ENCODE measurements at regions not wholly inside any gene's neighbourhood (a gene's known extent, or its start where the extent isn't known, plus 50 kb on each side); places are given as distances from the start of the nearest gene placed in this dataset.

DNA sequence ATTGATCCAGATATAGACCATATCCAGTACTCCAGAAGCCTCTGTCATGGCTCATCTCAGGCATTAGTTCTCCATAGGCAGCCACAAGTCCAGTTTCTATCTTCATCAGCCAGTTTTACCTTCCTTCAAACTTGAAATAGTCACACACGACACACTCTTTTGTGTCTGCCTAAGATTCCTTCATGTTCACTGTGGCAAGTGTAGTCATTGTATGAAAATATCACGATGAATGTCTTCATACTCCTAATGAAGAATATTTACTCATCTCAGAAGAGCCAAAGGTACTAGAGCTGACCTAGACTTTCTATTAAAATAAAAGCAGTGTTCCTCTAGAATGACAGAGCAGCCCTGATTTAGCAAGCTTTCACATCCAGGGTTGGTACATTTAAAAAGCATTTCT, 230.7 kb downstream of the SNX13 start:
- Mint-ChIP-seq H3K36me3 (ENCODE audit: low read depth) (no peaks in the 10 kb centered on the region), H3K27me3 (peaks cover 3% of the 10 kb centered on the region), H3K9me3 (ENCODE audit: low read depth) (no peaks in the 10 kb centered on the region), H3K27ac (no peak overlapping the region), H3K4me3 (no peak overlapping the region), H3K4me1 (no peaks in the 10 kb centered on the region)
- CTCF ChIA-PET, result no interaction called here
- DNase-seq (no peak), ATAC-seq (no peak)
- intact Hi-C loops (cut with DNase I, micrococcal nuclease), result loop anchor here in 1 of 2 experiments (5.0 to 10.0 kb wide), 2 partner anchors 285 to 638 kb away; no protein-coding TSS in a partner anchor
- POLR2A ChIA-PET, result no interaction called here

DNA sequence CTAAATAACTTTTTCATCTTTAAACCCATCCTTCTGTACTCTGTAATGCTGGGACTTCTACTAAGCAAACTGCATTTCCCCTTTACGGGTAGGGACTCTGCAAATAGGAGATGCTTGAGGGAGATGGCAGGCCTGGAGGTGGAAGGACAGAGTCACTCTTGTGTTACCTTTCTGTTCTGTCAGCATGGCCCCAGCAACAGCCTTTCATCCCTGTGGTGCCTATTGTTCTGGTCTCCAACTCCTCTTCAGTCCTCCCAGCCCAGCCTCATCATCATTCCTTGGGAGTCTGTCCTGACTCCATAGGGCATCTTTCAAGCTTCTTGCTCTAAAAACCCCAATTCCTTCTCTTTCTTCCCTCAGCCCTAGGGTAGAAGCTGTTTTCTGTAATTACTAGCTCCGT, 230.0 kb downstream of the SNX13 start:
- Mint-ChIP-seq H3K27me3 (peaks cover 3% of the 10 kb centered on the region), H3K9me3 (ENCODE audit: low read depth) (no peaks in the 10 kb centered on the region), H3K4me3 (no peak overlapping the region), H3K36me3 (ENCODE audit: low read depth) (no peaks in the 10 kb centered on the region), H3K4me1 (no peaks in the 10 kb centered on the region), H3K27ac (no peak overlapping the region)
- ATAC-seq, result no peak
- ChIA-PET POLR2A (no interaction called here), CTCF (no interaction called here)
- no peak for DNase-seq
- intact Hi-C loops (cut with DNase I, micrococcal nuclease), result no loop called here

DNA sequence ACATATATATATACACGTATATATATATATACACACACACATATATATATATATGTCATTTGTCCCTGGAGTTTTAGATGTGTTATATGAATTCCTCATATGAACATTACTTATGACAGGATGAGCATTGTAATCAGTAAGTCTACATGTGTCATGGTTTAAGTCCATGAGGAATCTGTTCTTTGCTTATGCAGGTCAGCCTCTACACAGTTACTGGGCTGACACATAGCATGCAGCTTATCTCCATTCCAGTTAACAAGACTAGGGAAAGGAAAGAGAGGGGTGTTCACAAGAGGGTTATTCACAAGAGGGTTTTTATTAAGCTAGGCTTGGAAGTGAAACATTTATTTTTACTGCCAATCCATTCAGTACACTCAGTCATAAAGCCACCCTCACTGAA, 226.7 kb downstream of the SNX13 start:
- Mint-ChIP-seq H3K9me3 (ENCODE audit: low read depth) (no peaks in the 10 kb centered on the region), H3K27ac (no peak overlapping the region), H3K36me3 (ENCODE audit: low read depth) (no peaks in the 10 kb centered on the region), H3K4me3 (no peak overlapping the region), H3K27me3 (peaks cover 3% of the 10 kb centered on the region), H3K4me1 (no peaks in the 10 kb centered on the region)
- intact Hi-C loops (cut with DNase I, micrococcal nuclease), result no loop called here
- ChIA-PET CTCF (no interaction called here), POLR2A (no interaction called here)
- no peak for DNase-seq
- no peak for ATAC-seq

DNA sequence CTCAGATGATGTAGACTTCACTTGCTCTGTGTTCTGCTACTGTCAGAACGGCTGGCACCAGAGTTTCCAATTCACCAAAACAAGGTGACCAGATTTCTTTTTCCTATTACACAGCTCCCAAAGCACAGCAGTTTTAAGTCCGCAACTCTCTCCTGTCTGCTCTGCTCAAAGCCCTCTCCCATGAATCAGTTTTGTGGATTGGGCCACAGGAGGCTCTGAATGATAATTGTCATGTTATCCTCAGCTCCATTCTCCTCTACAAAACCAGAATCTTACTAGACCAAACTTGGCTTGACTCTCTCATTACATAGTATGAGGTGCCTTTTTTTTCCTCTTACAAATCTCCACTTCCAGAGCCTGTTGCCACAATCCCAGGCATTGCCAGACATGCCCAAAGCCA, 223.5 kb downstream of the SNX13 start:
- Mint-ChIP-seq H3K27me3 (peaks cover 3% of the 10 kb centered on the region), H3K9me3 (ENCODE audit: low read depth) (no peaks in the 10 kb centered on the region), H3K27ac (no peak overlapping the region), H3K4me3 (no peak overlapping the region), H3K36me3 (ENCODE audit: low read depth) (no peaks in the 10 kb centered on the region), H3K4me1 (no peaks in the 10 kb centered on the region)
- DNase-seq, result no peak
- no peak for ATAC-seq
- POLR2A ChIA-PET, result no interaction called here
- intact Hi-C loops (cut with DNase I, micrococcal nuclease), result no loop called here
- CTCF ChIA-PET, result no interaction called here

DNA sequence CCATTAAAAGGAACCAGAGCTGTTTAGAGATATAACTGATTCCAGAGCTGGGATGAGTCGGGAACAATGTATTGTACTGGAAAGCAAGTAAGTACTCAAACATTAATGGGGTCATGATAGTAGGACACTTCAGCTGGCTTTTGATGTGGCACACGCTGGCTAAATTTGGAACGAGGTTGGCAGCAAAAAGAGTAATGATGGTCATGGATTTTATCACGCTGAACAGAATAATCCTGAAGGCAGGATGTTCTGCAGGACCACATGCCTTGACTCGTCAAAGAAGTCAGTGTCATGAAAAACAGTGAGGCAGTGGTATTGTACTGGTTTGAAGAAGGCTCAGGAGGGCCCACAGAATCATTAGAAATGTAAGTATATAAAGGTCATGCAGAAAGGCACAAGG, 220.3 kb downstream of the SNX13 start:
- Mint-ChIP-seq H3K4me1 (no peaks in the 10 kb centered on the region), H3K36me3 (ENCODE audit: low read depth) (no peaks in the 10 kb centered on the region), H3K27me3 (peaks cover 2% of the 10 kb centered on the region), H3K4me3 (no peak overlapping the region), H3K27ac (no peak overlapping the region), H3K9me3 (ENCODE audit: low read depth) (no peaks in the 10 kb centered on the region)
- ATAC-seq (no peak), DNase-seq (no peak)
- CTCF ChIA-PET, result interaction anchor here (1.2 kb wide), 1 partner anchor 31 kb away, joined by 3 read pairs; no protein-coding TSS in a partner anchor
- intact Hi-C loops (cut with DNase I, micrococcal nuclease), result no loop called here
- POLR2A ChIA-PET, result interaction anchor here (0.6 kb wide), 1 partner anchor 11 kb away, joined by 6 read pairs; no protein-coding TSS in a partner anchor

DNA sequence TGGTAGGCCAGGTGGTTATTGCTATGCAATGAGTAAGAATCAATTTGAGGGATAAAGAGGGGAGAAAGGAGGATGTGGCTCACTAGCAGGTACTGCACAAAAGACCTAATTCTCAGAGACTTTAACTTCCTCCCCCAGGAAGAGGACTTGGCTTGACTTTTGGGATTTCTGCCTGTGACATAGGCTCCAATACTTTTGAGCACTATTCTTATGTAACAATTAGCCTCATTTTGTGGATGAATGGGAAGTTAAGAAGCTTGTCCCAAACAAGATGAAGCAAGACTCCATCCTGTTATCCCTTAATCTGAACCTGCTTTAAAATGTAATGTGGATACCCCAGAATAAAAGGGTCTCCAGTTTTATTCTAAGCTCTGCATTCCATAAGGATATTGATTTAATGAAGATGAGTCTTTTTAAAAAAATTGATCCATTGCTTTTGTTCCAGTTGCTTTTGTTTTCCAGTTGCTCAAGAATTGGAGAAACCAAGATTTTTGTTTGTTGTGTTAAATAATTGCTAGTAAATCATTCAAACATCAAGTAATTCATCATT, 218.5 kb downstream of the SNX13 start:
- Mint-ChIP-seq H3K27ac (no peak overlapping the region), H3K4me3 (no peak overlapping the region), H3K27me3 (peaks cover 5% of the 10 kb centered on the region), H3K9me3 (ENCODE audit: low read depth) (no peaks in the 10 kb centered on the region), H3K4me1 (no peaks in the 10 kb centered on the region), H3K36me3 (ENCODE audit: low read depth) (no peaks in the 10 kb centered on the region)
- intact Hi-C loops (cut with DNase I, micrococcal nuclease), result no loop called here
- CTCF ChIA-PET, result no interaction called here
- DNase-seq (no peak), ATAC-seq (no peak)
- POLR2A ChIA-PET, result no interaction called here

DNA sequence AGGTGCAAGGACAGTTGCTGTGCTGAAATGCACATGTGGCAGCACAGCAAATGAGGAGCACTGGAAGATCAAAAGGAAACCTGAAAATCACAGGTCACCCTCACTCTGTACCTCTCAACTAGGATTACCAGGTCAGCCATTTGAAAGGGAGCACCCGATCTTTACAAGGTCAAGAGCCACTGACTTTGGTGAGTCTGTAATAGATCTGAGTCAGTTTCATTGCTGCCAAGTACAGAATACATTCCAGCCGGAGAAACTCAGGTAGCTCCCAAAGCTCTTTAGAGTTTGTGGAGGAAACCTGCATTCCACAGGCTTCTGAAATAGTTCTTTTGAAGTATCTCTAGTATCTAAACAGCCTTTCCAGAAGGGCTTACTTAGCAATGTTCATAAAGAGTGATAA, 217.5 kb downstream of the SNX13 start:
- Mint-ChIP-seq H3K4me1 (no peaks in the 10 kb centered on the region), H3K27ac (no peak overlapping the region), H3K9me3 (ENCODE audit: low read depth) (no peaks in the 10 kb centered on the region), H3K4me3 (no peak overlapping the region), H3K36me3 (ENCODE audit: low read depth) (no peaks in the 10 kb centered on the region), H3K27me3 (peaks cover 5% of the 10 kb centered on the region)
- intact Hi-C loops (cut with DNase I, micrococcal nuclease), result no loop called here
- CTCF ChIA-PET, result no interaction called here
- DNase-seq (no peak), ATAC-seq (no peak)
- POLR2A ChIA-PET, result no interaction called here

DNA sequence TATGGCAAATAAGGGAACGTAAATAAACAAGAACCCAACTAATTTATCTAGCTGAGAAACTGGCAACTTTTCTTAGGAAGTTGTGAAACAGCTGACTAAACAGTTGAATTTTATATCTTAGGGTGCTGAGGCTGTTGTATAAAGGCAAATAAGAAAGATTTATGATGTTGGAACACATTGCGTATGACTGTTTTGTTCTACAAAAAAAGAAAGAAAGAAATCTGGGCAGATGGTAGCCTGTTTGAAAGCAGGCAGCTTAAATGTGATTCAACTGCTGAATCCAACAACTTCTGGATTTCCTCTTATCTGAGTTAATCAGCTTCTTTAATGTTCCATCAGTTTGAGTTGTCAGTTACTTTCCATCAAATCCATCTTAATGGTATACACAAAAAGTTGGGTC, 214.5 kb downstream of the SNX13 start:
- CTCF ChIA-PET, result interaction anchor here (1.1 kb wide), 1 partner anchor 19 kb away, joined by 3 read pairs; no protein-coding TSS in a partner anchor
- no peaks in the 10 kb centered on the region for H3K4me1 Mint-ChIP-seq
- intact Hi-C loops (cut with DNase I, micrococcal nuclease), result no loop called here
- no peak for ATAC-seq
- no peak overlapping the region for H3K4me3 Mint-ChIP-seq
- H3K27me3 Mint-ChIP-seq, result peaks cover 5% of the 10 kb centered on the region
- no peaks in the 10 kb centered on the region for H3K9me3 Mint-ChIP-seq (ENCODE audit: low read depth)
- no peak for DNase-seq
- no peak overlapping the region for H3K27ac Mint-ChIP-seq
- H3K36me3 Mint-ChIP-seq (ENCODE audit: low read depth), result no peaks in the 10 kb centered on the region
- POLR2A ChIA-PET, result no interaction called here

DNA sequence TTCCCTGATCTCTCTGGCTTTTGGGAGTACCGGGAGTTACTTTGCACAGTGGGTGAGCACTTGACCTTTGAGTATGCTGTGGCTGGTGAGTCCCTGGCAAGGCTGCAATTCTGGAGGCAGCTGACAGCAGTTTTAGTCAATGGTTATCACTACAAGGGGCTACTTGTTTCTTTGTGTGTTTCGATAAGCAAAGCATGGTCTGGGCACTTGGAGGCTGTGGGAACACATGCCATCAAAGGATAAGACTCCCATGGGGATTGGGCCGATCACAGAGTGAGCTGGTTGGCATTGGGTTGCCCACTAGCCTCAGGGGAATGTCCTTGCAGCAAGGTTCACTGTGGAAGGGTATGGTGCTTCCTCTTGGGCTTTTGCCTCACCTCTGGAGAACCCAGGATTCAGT, 208.2 kb downstream of the SNX13 start:
- Mint-ChIP-seq H3K27me3 (peaks cover 7% of the 10 kb centered on the region), H3K36me3 (ENCODE audit: low read depth) (no peaks in the 10 kb centered on the region), H3K4me3 (no peak overlapping the region), H3K27ac (no peak overlapping the region), H3K9me3 (ENCODE audit: low read depth) (peaks cover 3% of the 10 kb centered on the region), H3K4me1 (no peaks in the 10 kb centered on the region)
- CTCF ChIA-PET, result no interaction called here
- ATAC-seq (no peak), DNase-seq (no peak)
- POLR2A ChIA-PET, result interaction anchor here (0.6 kb wide), 1 partner anchor 1531 kb away, joined by 4 read pairs; no protein-coding TSS in a partner anchor
- intact Hi-C loops (cut with DNase I, micrococcal nuclease), result no loop called here
